ENCODE measurements at regions not wholly inside any gene's neighbourhood (a gene's known extent, or its start where the extent isn't known, plus 50 kb on each side); places are given as distances from the start of the nearest gene placed in this dataset.

DNA sequence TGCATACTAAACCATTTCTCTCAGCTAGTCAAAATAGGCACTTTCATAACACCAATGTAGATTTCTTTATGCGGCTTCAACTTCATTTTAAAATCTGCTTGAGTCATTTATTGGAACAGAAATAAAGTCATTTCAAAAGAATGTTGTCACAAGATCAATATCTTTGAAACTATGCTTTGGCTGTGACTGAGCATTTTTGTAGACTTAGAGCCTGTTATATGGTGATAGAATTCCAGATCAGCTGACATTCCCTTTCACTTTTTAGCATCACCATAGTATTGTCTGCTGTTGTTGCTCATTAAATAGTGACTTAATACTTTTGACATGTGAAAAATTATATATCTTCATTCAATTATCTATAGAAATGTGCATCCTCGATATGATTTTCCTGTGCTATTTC is 279.2 kb upstream of the PRR20A start:
- H3K9ac ChIP-seq (ENCODE audit: low read depth, low read length), result no peak overlapping the region
- no peaks in the 10 kb centered on the region for H3K36me3 ChIP-seq (ENCODE audit: insufficient read depth, low read length)
- no peaks in the 10 kb centered on the region for H3K4me1 ChIP-seq (ENCODE audit: insufficient read depth, low read length)
- no peak overlapping the region for H3K4me3 ChIP-seq (ENCODE audit: low read length)
- WGBS, result 73% methylated on average over 1 of the region's 2 CpGs
- no peak overlapping the region for H3K27ac ChIP-seq (ENCODE audit: low read depth, low read length)
- H3K9me3 ChIP-seq (ENCODE audit: insufficient read depth, low read depth, low read length), result no peaks in the 10 kb centered on the region
- no peaks in the 10 kb centered on the region for H3K27me3 ChIP-seq (ENCODE audit: insufficient read depth, low read length)

DNA sequence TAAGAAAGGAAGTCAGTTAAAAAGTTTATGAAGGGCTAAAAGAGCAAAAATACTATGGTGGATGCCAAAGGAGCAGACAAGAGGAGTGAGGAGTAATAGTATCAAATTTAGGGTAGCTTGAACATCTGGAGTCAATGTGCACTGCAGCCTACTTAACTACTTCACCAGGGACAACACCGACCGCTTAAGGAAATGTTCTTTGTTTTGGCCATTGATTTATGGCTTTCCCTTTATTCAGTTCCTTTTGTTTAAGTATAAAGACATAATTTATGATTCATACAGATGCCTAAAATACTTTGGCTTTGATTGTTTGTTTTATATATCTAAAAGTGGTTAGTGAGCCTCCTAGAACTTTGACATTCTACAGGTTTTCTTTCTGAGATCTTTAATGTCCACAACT is 276.3 kb upstream of the PRR20A start:
- no peak overlapping the region for H3K9ac ChIP-seq (ENCODE audit: low read depth, low read length)
- H3K4me3 ChIP-seq (ENCODE audit: low read length), result no peak overlapping the region
- no peaks in the 10 kb centered on the region for H3K27me3 ChIP-seq (ENCODE audit: insufficient read depth, low read length)
- H3K9me3 ChIP-seq (ENCODE audit: insufficient read depth, low read depth, low read length), result no peaks in the 10 kb centered on the region
- no CpG with 5 or more reads among the region's 2 CpGs for WGBS
- H3K27ac ChIP-seq (ENCODE audit: low read depth, low read length), result no peak overlapping the region
- no peaks in the 10 kb centered on the region for H3K4me1 ChIP-seq (ENCODE audit: insufficient read depth, low read length)
- no peaks in the 10 kb centered on the region for H3K36me3 ChIP-seq (ENCODE audit: insufficient read depth, low read length)

GRCh38 chr13:56865416-56865815 is 275.3 kb upstream of the PRR20A start:
- Histone ChIP-seq H3K4me1 (ENCODE audit: insufficient read depth, low read length) (no peaks in the 10 kb centered on the region), H3K9me3 (ENCODE audit: insufficient read depth, low read depth, low read length) (no peaks in the 10 kb centered on the region), H3K27ac (ENCODE audit: low read depth, low read length) (no peak overlapping the region), H3K9ac (ENCODE audit: low read depth, low read length) (no peak overlapping the region), H3K36me3 (ENCODE audit: insufficient read depth, low read length) (no peaks in the 10 kb centered on the region), H3K27me3 (ENCODE audit: insufficient read depth, low read length) (no peaks in the 10 kb centered on the region), H3K4me3 (ENCODE audit: low read length) (no peak overlapping the region)
- no CpG with 5 or more reads among the region's 1 CpG for WGBS

- WGBS, result 96% methylated on average over 3 of the region's 4 CpGs
- Histone ChIP-seq H3K9ac (ENCODE audit: low read depth, low read length) (no peak overlapping the region), H3K36me3 (ENCODE audit: insufficient read depth, low read length) (no peaks in the 10 kb centered on the region), H3K27me3 (ENCODE audit: insufficient read depth, low read length) (no peaks in the 10 kb centered on the region), H3K9me3 (ENCODE audit: insufficient read depth, low read depth, low read length) (peaks cover 3% of the 10 kb centered on the region; the same call in 1 of the 2 replicates), H3K4me3 (ENCODE audit: low read length) (no peak overlapping the region), H3K27ac (ENCODE audit: low read depth, low read length) (no peak overlapping the region), H3K4me1 (ENCODE audit: insufficient read depth, low read length) (no peaks in the 10 kb centered on the region)
These were observed 271.0 kb upstream of the PRR20A start for GRCh38 chr13:56869671-56870070.

- Histone ChIP-seq H3K36me3 (ENCODE audit: insufficient read depth, low read length) (no peaks in the 10 kb centered on the region), H3K4me3 (ENCODE audit: low read length) (no peak overlapping the region), H3K9me3 (ENCODE audit: insufficient read depth, low read depth, low read length) (no peaks in the 10 kb centered on the region), H3K27ac (ENCODE audit: low read depth, low read length) (no peak overlapping the region), H3K4me1 (ENCODE audit: insufficient read depth, low read length) (no peaks in the 10 kb centered on the region), H3K9ac (ENCODE audit: low read depth, low read length) (no peak overlapping the region), H3K27me3 (ENCODE audit: insufficient read depth, low read length) (no peaks in the 10 kb centered on the region)
- WGBS, result 91% methylated on average over 10 of the region's 10 CpGs
These were observed 254.3 kb upstream of the PRR20A start for GRCh38 chr13:56886398-56886797.

GRCh38 chr13:56888455-56888854 is 252.3 kb upstream of the PRR20A start:
- no peak overlapping the region for H3K27ac ChIP-seq (ENCODE audit: low read depth, low read length)
- H3K27me3 ChIP-seq (ENCODE audit: insufficient read depth, low read length), result no peaks in the 10 kb centered on the region
- no peak overlapping the region for H3K9ac ChIP-seq (ENCODE audit: low read depth, low read length)
- no peaks in the 10 kb centered on the region for H3K4me1 ChIP-seq (ENCODE audit: insufficient read depth, low read length)
- 100% methylated on average over 1 of the region's 2 CpGs for WGBS
- H3K9me3 ChIP-seq (ENCODE audit: insufficient read depth, low read depth, low read length), result no peaks in the 10 kb centered on the region
- no peaks in the 10 kb centered on the region for H3K36me3 ChIP-seq (ENCODE audit: insufficient read depth, low read length)
- H3K4me3 ChIP-seq (ENCODE audit: low read length), result no peak overlapping the region

DNA sequence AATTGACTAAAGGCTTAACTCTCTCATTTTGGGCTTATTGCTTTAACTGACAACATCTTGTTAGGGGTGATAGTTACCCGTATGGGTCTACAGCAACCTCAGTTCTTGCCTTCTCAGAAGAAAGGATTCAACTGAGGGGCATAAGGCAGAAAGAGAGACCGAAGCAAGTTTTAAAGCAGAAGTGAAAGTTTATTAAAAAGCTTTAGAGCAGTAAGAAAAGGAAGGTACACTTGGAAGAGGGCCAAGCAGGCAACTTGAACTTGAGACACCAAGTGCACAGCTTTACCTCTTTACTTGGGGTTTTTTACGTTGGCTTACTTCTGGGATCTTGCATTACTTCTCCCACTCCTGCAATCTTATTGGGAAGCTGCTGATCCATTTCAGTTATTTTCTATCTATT is 246.9 kb upstream of the PRR20A start:
- H3K27me3 ChIP-seq (ENCODE audit: insufficient read depth, low read length), result no peaks in the 10 kb centered on the region
- H3K36me3 ChIP-seq (ENCODE audit: insufficient read depth, low read length), result no peaks in the 10 kb centered on the region
- no peaks in the 10 kb centered on the region for H3K4me1 ChIP-seq (ENCODE audit: insufficient read depth, low read length)
- no peaks in the 10 kb centered on the region for H3K9me3 ChIP-seq (ENCODE audit: insufficient read depth, low read depth, low read length)
- H3K4me3 ChIP-seq (ENCODE audit: low read length), result no peak overlapping the region
- H3K27ac ChIP-seq (ENCODE audit: low read depth, low read length), result no peak overlapping the region
- no peak overlapping the region for H3K9ac ChIP-seq (ENCODE audit: low read depth, low read length)
- WGBS, result 93% methylated on average over 3 of the region's 3 CpGs

GRCh38 chr13:56900549-56901279 is 240.0 kb upstream of the PRR20A start:
- WGBS, result 98% methylated on average over 30 of the region's 30 CpGs
- Histone ChIP-seq H3K4me1 (ENCODE audit: insufficient read depth, low read length) (no peaks in the 10 kb centered on the region), H3K9ac (ENCODE audit: low read depth, low read length) (no peak overlapping the region), H3K27me3 (ENCODE audit: insufficient read depth, low read length) (no peaks in the 10 kb centered on the region), H3K36me3 (ENCODE audit: insufficient read depth, low read length) (no peaks in the 10 kb centered on the region), H3K27ac (ENCODE audit: low read depth, low read length) (no peak overlapping the region), H3K4me3 (ENCODE audit: low read length) (no peak overlapping the region), H3K9me3 (ENCODE audit: insufficient read depth, low read depth, low read length) (no peaks in the 10 kb centered on the region; the same call in 1 of the 2 replicates)

GRCh38 chr13:56902276-56902675 is 238.4 kb upstream of the PRR20A start:
- H3K4me3 ChIP-seq (ENCODE audit: low read length), result no peak overlapping the region
- WGBS, result 92% methylated on average over 9 of the region's 9 CpGs
- H3K9ac ChIP-seq (ENCODE audit: low read depth, low read length), result no peak overlapping the region

GRCh38 chr13:56903710-56904282 is 236.9 kb upstream of the PRR20A start:
- H3K9me3 ChIP-seq (ENCODE audit: insufficient read depth, low read depth, low read length), result no peaks in the 10 kb centered on the region; the same call in 1 of the 2 replicates
- no peak overlapping the region for H3K9ac ChIP-seq (ENCODE audit: low read depth, low read length)
- no peak overlapping the region for H3K27ac ChIP-seq (ENCODE audit: low read depth, low read length)
- no peaks in the 10 kb centered on the region for H3K4me1 ChIP-seq (ENCODE audit: insufficient read depth, low read length)
- WGBS, result 96% methylated on average over 2 of the region's 3 CpGs
- H3K36me3 ChIP-seq (ENCODE audit: insufficient read depth, low read length), result no peaks in the 10 kb centered on the region
- no peak overlapping the region for H3K4me3 ChIP-seq (ENCODE audit: low read length)
- no peaks in the 10 kb centered on the region for H3K27me3 ChIP-seq (ENCODE audit: insufficient read depth, low read length)

More at GRCh38 chr13:56902276-56902675, 238.4 kb upstream of the PRR20A start:
- H3K4me1 ChIP-seq (ENCODE audit: insufficient read depth, low read length), result no peaks in the 10 kb centered on the region
- no peaks in the 10 kb centered on the region for H3K36me3 ChIP-seq (ENCODE audit: insufficient read depth, low read length)
- H3K27ac ChIP-seq (ENCODE audit: low read depth, low read length), result no peak overlapping the region
- no peaks in the 10 kb centered on the region; the same call in 1 of the 2 replicates for H3K9me3 ChIP-seq (ENCODE audit: insufficient read depth, low read depth, low read length)
- no peaks in the 10 kb centered on the region for H3K27me3 ChIP-seq (ENCODE audit: insufficient read depth, low read length)

- Histone ChIP-seq H3K36me3 (ENCODE audit: insufficient read depth, low read length) (no peaks in the 10 kb centered on the region), H3K9ac (ENCODE audit: low read depth, low read length) (no peak overlapping the region), H3K4me1 (ENCODE audit: insufficient read depth, low read length) (no peaks in the 10 kb centered on the region), H3K27ac (ENCODE audit: low read depth, low read length) (no peak overlapping the region), H3K27me3 (ENCODE audit: insufficient read depth, low read length) (no peaks in the 10 kb centered on the region), H3K9me3 (ENCODE audit: insufficient read depth, low read depth, low read length) (no peaks in the 10 kb centered on the region), H3K4me3 (ENCODE audit: low read length) (no peak overlapping the region)
- WGBS, result 89% methylated on average over 1 of the region's 1 CpG
These were observed 233.8 kb upstream of the PRR20A start for GRCh38 chr13:56906909-56907308.
